GM12878 (cell line): ENCODE measurements at regions not wholly inside any gene's neighbourhood (a gene's known extent, or its start where the extent isn't known, plus 50 kb on each side); places are given as distances from the start of the nearest gene placed in this dataset.

Experiments used
- ATAC-seq: fragments of 200-7000 bp; cut with Tn5 transposase; 3 replicates; pipeline ENCODE4 v1.9.1; 2020; ENCODE audit warnings: mild to moderate bottlenecking, moderate library complexity
- BruUV-seq: library from RNA; stranded (reverse); fragments of 400-500 nt; replicated peaks from 2 replicates; lab custom pipeline; 2021; lab: Mats Ljungman, UMichigan
- CTCF ChIA-PET: fragments of 300-600 bp; sonication (Branson Sonifier 250); formaldehyde crosslinking; extraction: SDS; loops from one replicate; lab custom pipeline; 2021; ENCODE audit warnings: inconsistent platforms; lab: Yijun Ruan, JAX
- POLR2A ChIA-PET: fragments of 350-600 bp; formaldehyde crosslinking; extraction: SDS; loops from one replicate; lab custom pipeline; 2021; ENCODE audit warnings: inconsistent platforms; lab: Charles Lee
- RAD21 ChIA-PET: fragments of 300-600 bp; sonication (Branson Sonifier 250); formaldehyde crosslinking; loops from one replicate; lab custom pipeline; 2023; ENCODE audit warnings: antibody characterized with exemption; ENCODE audit not compliant: unreplicated experiment; lab: Charles Lee
- SMC1A ChIA-PET: fragments of 300-600 bp; sonication (Branson Sonifier 250); formaldehyde crosslinking; loops from one replicate; lab custom pipeline; 2023; ENCODE audit not compliant: unreplicated experiment, uncharacterized antibody; lab: Charles Lee
- DNase-seq: peaks from one replicate; pipeline ENCODE4 v3.0.0-alpha.2; 2011; ENCODE audit warnings: low read depth, low spot score
- FAIRE-seq: peaks from 3 replicates; lab custom pipeline; 2011; peaks lifted over from hg19 to GRCh38; lab: Jason Lieb, UNC
- H2AFZ ChIP-seq: 2 replicates; pipeline ENCODE4 v1.6.0; 2011; ENCODE audit warnings: low read depth, low read length, control low read depth; ENCODE audit not compliant: control insufficient read depth
- H3K27ac ChIP-seq: 2 replicates; pipeline ENCODE4 v1.5.1; 2011; ENCODE audit warnings: control low read depth; ENCODE audit not compliant: control insufficient read depth, insufficient read depth
- H3K27me3 ChIP-seq, 2 experiments: replicated peaks in 1 of 2; 2 replicates each; pipeline versions ENCODE4 v1.6.0 to v1.6.1; 2011; ENCODE audit warnings: low read length in 1 of 2; ENCODE audit not compliant: control insufficient read depth in 2 of 2, insufficient read depth in 2 of 2
- H3K36me3 ChIP-seq, 2 experiments: 2 replicates each; pipeline ENCODE4 v1.5.1; 2011; ENCODE audit warnings: low read length in 1 of 2; ENCODE audit not compliant: control insufficient read depth in 2 of 2, insufficient read depth in 2 of 2
- H3K4me1 ChIP-seq: 2 replicates; pipeline ENCODE4 v1.6.1; 2011; ENCODE audit warnings: mild to moderate bottlenecking, low read length, moderate library complexity, mixed read lengths; ENCODE audit not compliant: control insufficient read depth, insufficient read depth
- H3K4me2 ChIP-seq: 2 replicates; pipeline ENCODE4 v1.6.0; 2011; ENCODE audit warnings: control low read depth; ENCODE audit not compliant: control insufficient read depth, insufficient read depth
- H3K4me3 ChIP-seq: fragments of 200-600 bp; sonication (generic); 2 replicates; pipeline ENCODE4 v1.5.1; 2016
- H3K79me2 ChIP-seq: 2 replicates; pipeline ENCODE4 v1.6.0; 2011; ENCODE audit warnings: low read length; ENCODE audit not compliant: control insufficient read depth, insufficient read depth
- H3K9ac ChIP-seq: 2 replicates; pipeline ENCODE4 v1.8.0; 2011; ENCODE audit warnings: low read length, control low read depth, mixed read lengths; ENCODE audit not compliant: control insufficient read depth, insufficient read depth
- H3K9me3 ChIP-seq: replicated peaks from 3 replicates; pipeline ENCODE4 v1.5.1; 2011; ENCODE audit warnings: mild to moderate bottlenecking, low read length; ENCODE audit not compliant: control insufficient read depth, insufficient read depth
- H4K20me1 ChIP-seq: 2 replicates; pipeline ENCODE4 v1.6.0; 2011; ENCODE audit not compliant: control insufficient read depth, insufficient read depth
- ATF3 ChIP-seq: IDR thresholded peaks from 2 replicates; pipeline ENCODE4 v1.6.1; 2011; ENCODE audit warnings: low read depth, mild to moderate bottlenecking, low read length, moderate library complexity, borderline replicate concordance; ENCODE audit errors: extremely low read depth
- BCL3 ChIP-seq: IDR thresholded peaks from 2 replicates; pipeline ENCODE4 v1.6.1; 2011; ENCODE audit warnings: borderline replicate concordance, low read depth, mild to moderate bottlenecking, moderate library complexity, low read length; ENCODE audit not compliant: insufficient read depth, poor library complexity, severe bottlenecking
- CREM ChIP-seq: IDR thresholded peaks from 2 replicates; pipeline ENCODE4 v1.6.1; 2014; ENCODE audit warnings: antibody characterized with exemption, low read depth
- E2F8 ChIP-seq: fragments of 450-650 bp; IDR thresholded peaks from 2 replicates; pipeline ENCODE4 v1.6.1; 2018; ENCODE audit warnings: mild to moderate bottlenecking, low read depth, moderate library complexity; ENCODE audit not compliant: partially characterized antibody
- FOXK2 ChIP-seq: fragments of 450-650 bp; IDR thresholded peaks from 2 replicates; pipeline ENCODE4 v1.6.1; 2017; ENCODE audit warnings: mild to moderate bottlenecking, moderate library complexity
- HDAC2 ChIP-seq: fragments of 200-600 bp; sonication (generic); IDR thresholded peaks from 2 replicates; pipeline ENCODE4 v1.6.1; 2017
- HDGF ChIP-seq: fragments of 450-650 bp; IDR thresholded peaks from 2 replicates; pipeline ENCODE4 v1.6.1; 2016; ENCODE audit warnings: antibody characterized with exemption
- MLLT1 ChIP-seq: fragments of 450-650 bp; IDR thresholded peaks from 2 replicates; pipeline ENCODE4 v1.6.1; 2016; ENCODE audit warnings: mild to moderate bottlenecking
- MYB ChIP-seq: fragments of 150-350 bp; IDR thresholded peaks from 2 replicates; pipeline ENCODE4 v1.6.1; 2014; ENCODE audit warnings: mild to moderate bottlenecking, low read depth, low read length, borderline replicate concordance
- MYC ChIP-seq: IDR thresholded peaks from 2 replicates; pipeline ENCODE4 v1.6.1; 2011; ENCODE audit warnings: mild to moderate bottlenecking, low read length, moderate library complexity, inconsistent platforms; ENCODE audit not compliant: insufficient read depth, insufficient replicate concordance, insufficient read length, severe bottlenecking
- NBN ChIP-seq: fragments of 450-650 bp; IDR thresholded peaks from 2 replicates; pipeline ENCODE4 v1.6.1; 2016
- NR2C2 ChIP-seq: IDR thresholded peaks from 2 replicates; pipeline ENCODE4 v1.6.1; 2011; ENCODE audit warnings: borderline replicate concordance, low read depth; ENCODE audit not compliant: control insufficient read depth, insufficient read length
- PAX5 ChIP-seq: IDR thresholded peaks from 2 replicates; pipeline ENCODE4 v1.6.1; 2011; ENCODE audit warnings: low read depth, low read length, borderline replicate concordance
- RFX5 ChIP-seq: IDR thresholded peaks from 2 replicates; pipeline ENCODE4 v1.6.1; 2011; ENCODE audit warnings: low read depth, low read length, improper control_type of control experiment
- TARDBP ChIP-seq: IDR thresholded peaks from 2 replicates; pipeline ENCODE4 v1.6.1; 2016; ENCODE audit warnings: borderline replicate concordance
- YY1 ChIP-seq: IDR thresholded peaks from 2 replicates; pipeline ENCODE4 v1.6.1; 2011; ENCODE audit warnings: low read depth, mild to moderate bottlenecking, low read length
- WGBS: methylation state at CpG from one replicate; pipeline ENCODE4 v1.1.6; 2016; ENCODE audit warnings: low lambda C conversion rate; ENCODE audit not compliant: insufficient replicate concordance, insufficient coverage; ENCODE audit errors: missing lambda C conversion rate; 5-methylcytosine and 5-hydroxymethylcytosine counted together
- in situ Hi-C: fragments of 300-500 bp; cut with MboI; formaldehyde crosslinking; loops from 9 replicates; pipeline ENCODE4 v1.14.3; 2018; ENCODE audit warnings: mixed read lengths
- intact Hi-C: fragments of 100-400 bp; cut with micrococcal nuclease; formaldehyde crosslinking; loops from one replicate; pipeline ENCODE4 v1.14.2; 2022; ENCODE audit not compliant: unreplicated experiment

- no peak for TF ChIP-seq ATF3
- no peak for TF ChIP-seq E2F8
- no peak for TF ChIP-seq RFX5
- no peak for TF ChIP-seq MYB
Observed at GRCh38 chr5:27742805-27743204, 704.4 kb upstream of the CDH9 start (continued).

- ChIA-PET POLR2A (no interaction called here), CTCF (no interaction called here), RAD21 (no interaction called here), SMC1A (no interaction called here)
- no peak for ATAC-seq
- Histone ChIP-seq H3K4me3 (no peak overlapping the region), H3K27ac (no peak overlapping the region), H3K27me3 (no peaks in the 10 kb centered on the region), H3K36me3 (no peaks in the 10 kb centered on the region), H4K20me1 (no peaks in the 10 kb centered on the region), H3K79me2 (no peaks in the 10 kb centered on the region), H3K9me3 (no peaks in the 10 kb centered on the region), H2AFZ (no peak overlapping the region), H3K4me2 (no peak overlapping the region), H3K9ac (no peak overlapping the region), H3K4me1 (no peaks in the 10 kb centered on the region)
- intact Hi-C loops (no loop called here), in situ Hi-C loops (no loop called here)
- no peak for FAIRE-seq
- no peak for DNase-seq
- 0% methylated on average over 1 of the region's 1 CpG for whole genome bisulfite sequencing
- no TSS peak for BruUV-seq
- no peak for TF ChIP-seq NR2C2
- TF ChIP-seq HDAC2, result no peak
- TF ChIP-seq BCL3, result no peak
- no peak for TF ChIP-seq CREM
- no peak for TF ChIP-seq FOXK2
- TF ChIP-seq MLLT1, result no peak
- no peak for TF ChIP-seq YY1
- no peak for TF ChIP-seq TARDBP
- no peak for TF ChIP-seq E2F8
- no peak for TF ChIP-seq NBN
- no peak for TF ChIP-seq HDGF
- TF ChIP-seq MYC, result no peak
- TF ChIP-seq PAX5, result no peak
Observed at GRCh38 chr5:27734838-27735237, 696.5 kb upstream of the CDH9 start.
